Adrenal gland (tissue), 9 donors: ENCODE measurements at regions not wholly inside any gene's neighbourhood (a gene's known extent, or its start where the extent isn't known, plus 50 kb on each side); places are given as distances from the start of the nearest gene placed in this dataset.

Source experiments
- DNase-seq, 7 donors: peaks; one replicate each; pipeline ENCODE4 v3.0.0-alpha.2; 2019 to 2020
- H3K27ac ChIP-seq, 5 donors: fragments of 200-600 bp; sonication (generic) in 4 of 5; 1 replicate in 3 of 5; 2 replicates in 2 of 5; pipeline versions ENCODE4 v1.5.1 to v1.8.0; 2016 to 2020; ENCODE audit warnings: mild to moderate bottlenecking in 1 of 5
- H3K27me3 ChIP-seq: fragments of 200-600 bp; 2 replicates; pipeline ENCODE4 v1.8.0; 2021
- H3K36me3 ChIP-seq, 2 donors: fragments of 200-600 bp; replicated peaks in 1 of 2; 1 replicate in 1 of 2; 2 replicates in 1 of 2; pipeline versions ENCODE4 v1.5.1 to v1.8.0; 2018 to 2022
- H3K4me1 ChIP-seq, 2 donors: fragments of 200-600 bp; replicated peaks in 1 of 2; 1 replicate in 1 of 2; 2 replicates in 1 of 2; pipeline versions ENCODE4 v1.5.1 to v1.8.0; 2018 to 2021
- H3K4me3 ChIP-seq, 4 donors: fragments of 200-600 bp; sonication (generic) in 3 of 4; one replicate each; pipeline ENCODE4 v1.5.1; 2016 to 2018
- H3K9me3 ChIP-seq, 3 donors: fragments of 200-600 bp; sonication (generic) in 1 of 3; replicated peaks in 1 of 3; 1 replicate in 2 of 3; 2 replicates in 1 of 3; pipeline versions ENCODE4 v1.5.1 to v1.8.0; 2016 to 2021
- POLR2A ChIP-seq, 2 donors: fragments of 450-650 bp; IDR thresholded peaks; one replicate each; pipeline ENCODE4 v1.6.1; 2017; ENCODE audit warnings: antibody characterized with exemption in 2 of 2, mild to moderate bottlenecking in 2 of 2, moderate library complexity in 1 of 2
- WGBS, 4 donors: extraction: QIAGEN DNeasy Blood & Tissue Kit in 2 of 4; methylation state at CpG; one replicate each; pipeline versions ENCODE4 v1.1.5 to v1.1.7; 2013 to 2017; 5-methylcytosine and 5-hydroxymethylcytosine counted together
- intact Hi-C, 2 donors: fragments of 100-400 bp; cut with DNase I; formaldehyde crosslinking; loops; one replicate each; pipeline versions ENCODE4 v1.14.1 to v1.15.0; 2022 to 2023
- TF ChIP-seq, protein P1 (sequence below), 6 experiments: fragments of 450-650 bp in 4 of 6; fragments of 200-600 bp in 2 of 6; sonication (generic) in 1 of 6; IDR thresholded peaks; 1 replicate in 5 of 6; 2 replicates in 1 of 6; pipeline versions ENCODE4 v1.5.1 to v1.8.0; 2016 to 2021; ENCODE audit warnings: antibody characterized with exemption in 6 of 6, mild to moderate bottlenecking in 2 of 6, moderate library complexity in 1 of 6
- donor health status: healthy with polysubstance abuse.
- donor health status: Bipolar disorder and iron deficiency.
- donor health status: DM: yes; HTN: yes; CAD: no.
- donor health status: DM: no; HTN: no; CAD: no.
- donor health status: DM: no; HTN: no; CAD: no.

DNA sequence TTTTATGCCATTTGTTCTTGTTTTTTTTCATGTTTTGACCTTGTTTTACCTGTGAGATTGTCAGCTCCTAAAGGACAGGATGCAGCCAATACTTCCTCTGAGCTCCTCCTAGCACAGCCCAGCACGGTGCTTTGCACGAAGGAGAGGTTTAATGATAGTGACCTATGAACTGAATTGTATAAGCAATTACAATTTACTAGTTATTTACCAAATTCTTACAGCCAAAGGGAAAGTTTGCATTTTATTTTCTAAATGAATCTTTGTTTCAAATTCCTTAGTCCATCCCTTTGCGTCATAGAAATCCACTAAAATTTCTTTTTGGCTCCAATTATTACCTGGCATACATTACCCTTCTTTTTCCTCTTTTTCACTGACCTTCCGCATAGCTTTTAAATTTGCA is 326.1 kb downstream of the TDRD15 start:
- 82 to 88% (median 86%) methylated on average over 4 of the region's 4 CpGs for WGBS, 4 donors
- H3K4me3 ChIP-seq, result no peak overlapping the region
- TF ChIP-seq POLR2A (IDR thresholded peaks at IDR 0.05), result no peak
- TF ChIP-seq, protein P1, sequence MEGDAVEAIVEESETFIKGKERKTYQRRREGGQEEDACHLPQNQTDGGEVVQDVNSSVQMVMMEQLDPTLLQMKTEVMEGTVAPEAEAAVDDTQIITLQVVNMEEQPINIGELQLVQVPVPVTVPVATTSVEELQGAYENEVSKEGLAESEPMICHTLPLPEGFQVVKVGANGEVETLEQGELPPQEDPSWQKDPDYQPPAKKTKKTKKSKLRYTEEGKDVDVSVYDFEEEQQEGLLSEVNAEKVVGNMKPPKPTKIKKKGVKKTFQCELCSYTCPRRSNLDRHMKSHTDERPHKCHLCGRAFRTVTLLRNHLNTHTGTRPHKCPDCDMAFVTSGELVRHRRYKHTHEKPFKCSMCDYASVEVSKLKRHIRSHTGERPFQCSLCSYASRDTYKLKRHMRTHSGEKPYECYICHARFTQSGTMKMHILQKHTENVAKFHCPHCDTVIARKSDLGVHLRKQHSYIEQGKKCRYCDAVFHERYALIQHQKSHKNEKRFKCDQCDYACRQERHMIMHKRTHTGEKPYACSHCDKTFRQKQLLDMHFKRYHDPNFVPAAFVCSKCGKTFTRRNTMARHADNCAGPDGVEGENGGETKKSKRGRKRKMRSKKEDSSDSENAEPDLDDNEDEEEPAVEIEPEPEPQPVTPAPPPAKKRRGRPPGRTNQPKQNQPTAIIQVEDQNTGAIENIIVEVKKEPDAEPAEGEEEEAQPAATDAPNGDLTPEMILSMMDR (IDR thresholded peaks at IDR 0.05), result no peak
- no peak overlapping the region for H3K27ac ChIP-seq
- intact Hi-C loops, result no loop called here
- no peaks in the 10 kb centered on the region for H3K27me3 ChIP-seq
- no peaks in the 10 kb centered on the region for H3K36me3 ChIP-seq
- peaks cover 0 to 4% of the 10 kb centered on the region in 2 donors for H3K4me1 ChIP-seq
- DNase-seq, result no peak
- no peaks in the 10 kb centered on the region for H3K9me3 ChIP-seq

DNA sequence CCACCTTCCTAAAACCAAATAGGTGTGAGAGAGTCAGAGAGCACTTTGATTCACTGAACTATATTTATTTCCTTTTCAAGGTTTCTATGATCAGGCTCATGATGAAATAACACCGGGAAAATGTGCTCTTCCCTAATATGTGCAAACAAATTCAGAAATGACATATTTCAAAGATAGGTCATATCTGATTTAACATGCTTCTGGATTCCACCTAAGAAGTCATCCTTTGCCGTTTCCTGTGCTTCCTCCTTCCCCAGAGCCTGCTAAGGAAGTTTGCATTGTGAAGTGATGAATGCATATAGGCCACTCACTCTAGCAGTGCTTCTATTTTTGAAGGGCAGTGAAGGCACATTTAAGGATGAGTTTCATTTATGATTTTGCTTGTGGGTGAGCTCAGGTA is 327.6 kb downstream of the TDRD15 start:
- H3K9me3 ChIP-seq, result no peaks in the 10 kb centered on the region
- no peak for DNase-seq
- 47 to 75% (median 57%) methylated on average over 2 of the region's 2 CpGs for WGBS, 4 donors
- H3K27ac ChIP-seq, result no peak overlapping the region
- no peak overlapping the region for H3K4me3 ChIP-seq
- TF ChIP-seq POLR2A (IDR thresholded peaks at IDR 0.05), result no peak
- TF ChIP-seq, protein P1 (IDR thresholded peaks at IDR 0.05), result no peak
- no peaks in the 10 kb centered on the region for H3K36me3 ChIP-seq
- peaks cover 0 to 4% of the 10 kb centered on the region in 2 donors for H3K4me1 ChIP-seq
- H3K27me3 ChIP-seq, result no peaks in the 10 kb centered on the region
- intact Hi-C loops, result no loop called here

DNA sequence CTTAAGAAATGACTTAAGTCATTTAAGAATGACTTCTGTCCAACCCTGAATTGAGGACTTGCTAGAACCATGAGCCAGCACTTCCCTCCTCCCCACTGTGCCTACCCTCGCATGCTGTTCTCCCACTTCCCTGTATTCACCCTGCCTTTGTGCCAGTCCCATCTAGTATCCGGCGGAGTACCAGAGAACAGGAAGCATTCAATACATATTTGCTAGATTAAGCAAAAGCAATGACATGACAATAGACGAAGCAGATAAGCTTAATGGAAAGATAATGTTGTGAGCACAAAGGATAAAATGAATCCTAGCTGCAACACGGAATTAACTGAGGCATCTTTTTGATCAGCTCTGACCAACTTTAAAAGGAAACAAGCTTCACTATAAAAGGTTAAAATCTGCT is 328.5 kb downstream of the TDRD15 start:
- no peaks in the 10 kb centered on the region for H3K9me3 ChIP-seq
- no peaks in the 10 kb centered on the region for H3K27me3 ChIP-seq
- no peaks in the 10 kb centered on the region for H3K36me3 ChIP-seq
- H3K4me1 ChIP-seq, result peaks cover 0 to 2% of the 10 kb centered on the region in 2 donors
- TF ChIP-seq, protein P1 (IDR thresholded peaks at IDR 0.05), result no peak
- no peak for TF ChIP-seq POLR2A (IDR thresholded peaks at IDR 0.05)
- intact Hi-C loops, result no loop called here
- no peak overlapping the region for H3K4me3 ChIP-seq
- no peak for DNase-seq
- WGBS, 4 donors, result 53 to 69% (median 62%) methylated on average over 5 of the region's 5 CpGs
- H3K27ac ChIP-seq, result no peak overlapping the region

DNA sequence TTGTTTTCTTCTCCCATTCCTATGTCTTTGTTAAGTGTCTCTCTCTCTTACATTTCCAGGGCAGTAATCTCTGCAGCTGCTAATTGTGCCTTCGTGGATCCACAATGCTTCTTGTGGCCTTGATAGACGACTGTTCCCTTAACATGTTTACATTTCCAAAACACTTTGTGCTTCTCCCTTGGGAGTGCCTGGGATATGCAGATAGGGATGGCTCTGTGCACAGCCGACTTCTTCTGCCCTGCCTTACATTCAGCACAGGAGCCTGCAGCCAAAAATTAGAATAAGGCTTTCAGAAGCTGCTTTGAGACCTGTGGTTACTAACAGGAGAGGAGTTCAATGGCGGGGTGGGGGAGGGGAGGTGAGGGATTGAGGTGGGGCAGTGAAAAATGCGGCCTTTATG is 328.9 kb downstream of the TDRD15 start:
- no peaks in the 10 kb centered on the region for H3K36me3 ChIP-seq
- no peaks in the 10 kb centered on the region for H3K9me3 ChIP-seq
- WGBS, 4 donors, result 47 to 53% (median 51%) methylated on average over 5 of the region's 5 CpGs
- H3K4me3 ChIP-seq, result no peak overlapping the region
- intact Hi-C loops, result no loop called here
- TF ChIP-seq POLR2A (IDR thresholded peaks at IDR 0.05), result no peak
- TF ChIP-seq, protein P1 (IDR thresholded peaks at IDR 0.05), result no peak
- DNase-seq, result no peak
- H3K27me3 ChIP-seq, result no peaks in the 10 kb centered on the region
- H3K4me1 ChIP-seq, result no peaks in the 10 kb centered on the region
- H3K27ac ChIP-seq, result no peak overlapping the region
